ENCODE measurements at regions not wholly inside any gene's neighbourhood (a gene's known extent, or its start where the extent isn't known, plus 50 kb on each side); places are given as distances from the start of the nearest gene placed in this dataset.

DNA sequence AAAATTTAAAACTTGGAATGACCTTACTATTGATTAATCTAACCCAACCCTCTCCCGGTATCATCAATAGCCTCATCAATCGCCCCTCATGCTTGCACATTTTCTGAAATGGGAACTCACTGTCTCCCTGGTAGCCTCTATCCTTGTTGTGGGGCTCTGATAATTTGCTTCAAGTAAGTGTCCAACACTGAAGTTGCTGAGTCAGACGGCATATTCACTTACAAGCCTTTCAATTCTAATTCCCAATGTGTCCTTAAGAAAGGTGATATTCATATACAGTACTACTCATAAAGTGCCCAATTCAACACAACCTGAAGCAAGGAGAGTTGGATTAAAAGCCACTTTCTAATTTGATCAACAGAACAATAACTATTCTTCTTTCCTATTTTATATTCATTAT, 1146.1 kb upstream of the TMEM132C start:
- POLR2A ChIA-PET, result no interaction called here
- Histone ChIP-seq H3K4me1 (ENCODE audit: control insufficient read depth, extremely low read depth, insufficient read depth, low read length) (no peaks in the 10 kb centered on the region), H3K4me3 (replicated peaks in 1 of 3; ENCODE audit: insufficient read depth in 1 of 3, low read depth in 1 of 3, low read length in 3 of 3) (no peak overlapping the region), H3K27ac (ENCODE audit: insufficient read depth, low read depth, low read length) (no peak overlapping the region), H2AFZ (ENCODE audit: low read depth, low read length) (no peak overlapping the region), H3K9me3 (replicated peaks; ENCODE audit: control insufficient read depth, insufficient read depth, low read length) (peaks cover 2% of the 10 kb centered on the region), H3K79me2 (ENCODE audit: control insufficient read depth, insufficient read depth, low read length) (no peaks in the 10 kb centered on the region), H3K4me2 (ENCODE audit: insufficient read depth, low read length) (no peak overlapping the region), H3K27me3 (ENCODE audit: control insufficient read depth in 2 of 2, insufficient read depth in 2 of 2, low read length in 2 of 2) (no peaks in the 10 kb centered on the region), H3K36me3 (ENCODE audit: control insufficient read depth in 2 of 2, extremely low read depth in 1 of 2, insufficient read depth in 2 of 2, low read length in 2 of 2) (no peaks in the 10 kb centered on the region), H3K9ac (replicated peaks; ENCODE audit: extremely low read depth, insufficient read depth, low read length) (no peak overlapping the region), H4K20me1 (replicated peaks; ENCODE audit: control insufficient read depth, extremely low read depth, insufficient read depth, low read length) (no peaks in the 10 kb centered on the region), H3K9me1 (replicated peaks; ENCODE audit: control insufficient read depth, extremely low read depth, insufficient read depth, low read length) (no peaks in the 10 kb centered on the region)
- no TSS peak for BruUV-seq (replicated peaks)
- no peak for DNase-seq (ENCODE audit: low read depth, low spot score)
- CTCF ChIA-PET, result no interaction called here
- no peak for FAIRE-seq
- intact Hi-C loops (cut with micrococcal nuclease), result no loop called here
- dilution Hi-C loops (cut with MboI; ENCODE audit: extremely low pct_ligation_motif_present, low sequenced_read_pairs), result no loop called here
- TF ChIP-seq FOS (IDR thresholded peaks at IDR 0.05; ENCODE audit: borderline replicate concordance, insufficient read depth, low read length), result no peak
- TF ChIP-seq POLR2AphosphoS5 (IDR thresholded peaks at IDR 0.05; ENCODE audit: insufficient read depth, low read depth, low read length), result no peak
- TF ChIP-seq POLR2A (IDR thresholded peaks at IDR 0.05; ENCODE audit: low read depth, low read length), result no peak
- TF ChIP-seq EZH2 (IDR thresholded peaks at IDR 0.05; ENCODE audit: borderline replicate concordance, low read depth, low read length, severe bottlenecking), result no peak
- TF ChIP-seq, protein P1, sequence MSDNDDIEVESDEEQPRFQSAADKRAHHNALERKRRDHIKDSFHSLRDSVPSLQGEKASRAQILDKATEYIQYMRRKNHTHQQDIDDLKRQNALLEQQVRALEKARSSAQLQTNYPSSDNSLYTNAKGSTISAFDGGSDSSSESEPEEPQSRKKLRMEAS (IDR thresholded peaks at IDR 0.05; ENCODE audit: insufficient read depth, insufficient read length), result no peak
- no peak for TF ChIP-seq MYC (IDR thresholded peaks at IDR 0.05; ENCODE audit: low read depth, low read length)
- TF ChIP-seq JUN (IDR thresholded peaks at IDR 0.05; ENCODE audit: borderline replicate concordance, insufficient read depth, insufficient read length, low read depth), result no peak
- TF ChIP-seq GATA2 (IDR thresholded peaks at IDR 0.05; ENCODE audit: insufficient read depth, insufficient read length, low read depth, low read length), result no peak
- TF ChIP-seq, protein P2, sequence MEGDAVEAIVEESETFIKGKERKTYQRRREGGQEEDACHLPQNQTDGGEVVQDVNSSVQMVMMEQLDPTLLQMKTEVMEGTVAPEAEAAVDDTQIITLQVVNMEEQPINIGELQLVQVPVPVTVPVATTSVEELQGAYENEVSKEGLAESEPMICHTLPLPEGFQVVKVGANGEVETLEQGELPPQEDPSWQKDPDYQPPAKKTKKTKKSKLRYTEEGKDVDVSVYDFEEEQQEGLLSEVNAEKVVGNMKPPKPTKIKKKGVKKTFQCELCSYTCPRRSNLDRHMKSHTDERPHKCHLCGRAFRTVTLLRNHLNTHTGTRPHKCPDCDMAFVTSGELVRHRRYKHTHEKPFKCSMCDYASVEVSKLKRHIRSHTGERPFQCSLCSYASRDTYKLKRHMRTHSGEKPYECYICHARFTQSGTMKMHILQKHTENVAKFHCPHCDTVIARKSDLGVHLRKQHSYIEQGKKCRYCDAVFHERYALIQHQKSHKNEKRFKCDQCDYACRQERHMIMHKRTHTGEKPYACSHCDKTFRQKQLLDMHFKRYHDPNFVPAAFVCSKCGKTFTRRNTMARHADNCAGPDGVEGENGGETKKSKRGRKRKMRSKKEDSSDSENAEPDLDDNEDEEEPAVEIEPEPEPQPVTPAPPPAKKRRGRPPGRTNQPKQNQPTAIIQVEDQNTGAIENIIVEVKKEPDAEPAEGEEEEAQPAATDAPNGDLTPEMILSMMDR (IDR thresholded peaks at IDR 0.05; ENCODE audit: extremely low read depth in 1 of 2, insufficient read depth in 1 of 2, low read depth in 1 of 2, low read length in 2 of 2), result no peak

All from endothelial cell of umbilical vein (primary cell).